GM12878 (cell line): ENCODE measurements at regions not wholly inside any gene's neighbourhood (a gene's known extent, or its start where the extent isn't known, plus 50 kb on each side); places are given as distances from the start of the nearest gene placed in this dataset.

ENCODE experiments used
- ATAC-seq: fragments of 200-7000 bp; cut with Tn5 transposase; 3 replicates; pipeline ENCODE4 v1.9.1; 2020; ENCODE audit warnings: mild to moderate bottlenecking, moderate library complexity
- BruUV-seq: library from RNA; stranded (reverse); fragments of 400-500 nt; replicated peaks from 2 replicates; lab custom pipeline; 2021; lab: Mats Ljungman, UMichigan
- CTCF ChIA-PET: fragments of 300-600 bp; sonication (Branson Sonifier 250); formaldehyde crosslinking; extraction: SDS; loops from one replicate; lab custom pipeline; 2021; ENCODE audit warnings: inconsistent platforms; lab: Yijun Ruan, JAX
- POLR2A ChIA-PET: fragments of 350-600 bp; formaldehyde crosslinking; extraction: SDS; loops from one replicate; lab custom pipeline; 2021; ENCODE audit warnings: inconsistent platforms; lab: Charles Lee
- RAD21 ChIA-PET: fragments of 300-600 bp; sonication (Branson Sonifier 250); formaldehyde crosslinking; loops from one replicate; lab custom pipeline; 2023; ENCODE audit warnings: antibody characterized with exemption; ENCODE audit not compliant: unreplicated experiment; lab: Charles Lee
- SMC1A ChIA-PET: fragments of 300-600 bp; sonication (Branson Sonifier 250); formaldehyde crosslinking; loops from one replicate; lab custom pipeline; 2023; ENCODE audit not compliant: unreplicated experiment, uncharacterized antibody; lab: Charles Lee
- DNase-seq: peaks from one replicate; pipeline ENCODE4 v3.0.0-alpha.2; 2011; ENCODE audit warnings: low read depth, low spot score
- FAIRE-seq: peaks from 3 replicates; lab custom pipeline; 2011; peaks lifted over from hg19 to GRCh38; lab: Jason Lieb, UNC
- H2AFZ ChIP-seq: 2 replicates; pipeline ENCODE4 v1.6.0; 2011; ENCODE audit warnings: low read depth, low read length, control low read depth; ENCODE audit not compliant: control insufficient read depth
- H3K27ac ChIP-seq: 2 replicates; pipeline ENCODE4 v1.5.1; 2011; ENCODE audit warnings: control low read depth; ENCODE audit not compliant: control insufficient read depth, insufficient read depth
- H3K27me3 ChIP-seq, 2 experiments: replicated peaks in 1 of 2; 2 replicates each; pipeline versions ENCODE4 v1.6.0 to v1.6.1; 2011; ENCODE audit warnings: low read length in 1 of 2; ENCODE audit not compliant: control insufficient read depth in 2 of 2, insufficient read depth in 2 of 2
- H3K36me3 ChIP-seq, 2 experiments: 2 replicates each; pipeline ENCODE4 v1.5.1; 2011; ENCODE audit warnings: low read length in 1 of 2; ENCODE audit not compliant: control insufficient read depth in 2 of 2, insufficient read depth in 2 of 2
- H3K4me1 ChIP-seq: 2 replicates; pipeline ENCODE4 v1.6.1; 2011; ENCODE audit warnings: mild to moderate bottlenecking, low read length, moderate library complexity, mixed read lengths; ENCODE audit not compliant: control insufficient read depth, insufficient read depth
- H3K4me2 ChIP-seq: 2 replicates; pipeline ENCODE4 v1.6.0; 2011; ENCODE audit warnings: control low read depth; ENCODE audit not compliant: control insufficient read depth, insufficient read depth
- H3K4me3 ChIP-seq: fragments of 200-600 bp; sonication (generic); 2 replicates; pipeline ENCODE4 v1.5.1; 2016
- H3K79me2 ChIP-seq: 2 replicates; pipeline ENCODE4 v1.6.0; 2011; ENCODE audit warnings: low read length; ENCODE audit not compliant: control insufficient read depth, insufficient read depth
- H3K9ac ChIP-seq: 2 replicates; pipeline ENCODE4 v1.8.0; 2011; ENCODE audit warnings: low read length, control low read depth, mixed read lengths; ENCODE audit not compliant: control insufficient read depth, insufficient read depth
- H3K9me3 ChIP-seq: replicated peaks from 3 replicates; pipeline ENCODE4 v1.5.1; 2011; ENCODE audit warnings: mild to moderate bottlenecking, low read length; ENCODE audit not compliant: control insufficient read depth, insufficient read depth
- H4K20me1 ChIP-seq: 2 replicates; pipeline ENCODE4 v1.6.0; 2011; ENCODE audit not compliant: control insufficient read depth, insufficient read depth
- CEBPB ChIP-seq, 2 experiments: fragments of 150-350 bp in 1 of 2; IDR thresholded peaks; 2 replicates each; pipeline ENCODE4 v1.6.1; 2012 to 2014; ENCODE audit warnings: low read depth in 2 of 2, low read length in 2 of 2, borderline replicate concordance in 1 of 2, inconsistent platforms in 1 of 2
- CHD2 ChIP-seq: IDR thresholded peaks from 2 replicates; pipeline ENCODE4 v1.6.1; 2011; ENCODE audit warnings: low read depth, low read length, improper control_type of control experiment, borderline replicate concordance
- ETV6 ChIP-seq, 2 experiments: fragments of 450-650 bp in 1 of 2; IDR thresholded peaks in 1 of 2; conservative IDR thresholded peaks in 1 of 2; 2 replicates each; pipeline ENCODE4 v1.6.1; 2014; ENCODE audit warnings: antibody characterized with exemption in 1 of 2, borderline replicate concordance in 1 of 2, low read depth in 1 of 2, mild to moderate bottlenecking in 1 of 2, moderate library complexity in 1 of 2
- GABPA ChIP-seq: IDR thresholded peaks from 2 replicates; pipeline ENCODE4 v1.6.1; 2014; ENCODE audit warnings: antibody characterized with exemption, low read depth, mild to moderate bottlenecking, inconsistent platforms
- NR2F1 ChIP-seq: fragments of 450-650 bp; conservative IDR thresholded peaks from 2 replicates; pipeline ENCODE4 v1.6.1; 2017; ENCODE audit warnings: mild to moderate bottlenecking
- RAD21 ChIP-seq: IDR thresholded peaks from 2 replicates; pipeline ENCODE4 v1.6.1; 2011; ENCODE audit warnings: mild to moderate bottlenecking, low read depth, low read length, moderate library complexity; ENCODE audit not compliant: insufficient read depth
- RAD51 ChIP-seq: fragments of 450-650 bp; IDR thresholded peaks from 2 replicates; pipeline ENCODE4 v1.6.1; 2016; ENCODE audit warnings: moderate library complexity, mild to moderate bottlenecking, inconsistent platforms
- RELA ChIP-seq: fragments of 450-650 bp; IDR thresholded peaks from 2 replicates; pipeline ENCODE4 v1.8.0; 2014; ENCODE audit warnings: borderline replicate concordance; ENCODE audit not compliant: partially characterized antibody
- TCF7 ChIP-seq: IDR thresholded peaks from 2 replicates; pipeline ENCODE4 v1.6.1; 2014; ENCODE audit warnings: antibody characterized with exemption, borderline replicate concordance
- ZBED1 ChIP-seq: IDR thresholded peaks from 2 replicates; pipeline ENCODE4 v1.6.1; 2016; ENCODE audit warnings: borderline replicate concordance
- ZNF217 ChIP-seq: fragments of 450-650 bp; IDR thresholded peaks from 2 replicates; pipeline ENCODE4 v1.6.1; 2017; ENCODE audit warnings: antibody characterized with exemption, mild to moderate bottlenecking
- WGBS: methylation state at CpG from one replicate; pipeline ENCODE4 v1.1.6; 2016; ENCODE audit warnings: low lambda C conversion rate; ENCODE audit not compliant: insufficient replicate concordance, insufficient coverage; ENCODE audit errors: missing lambda C conversion rate; 5-methylcytosine and 5-hydroxymethylcytosine counted together
- in situ Hi-C: fragments of 300-500 bp; cut with MboI; formaldehyde crosslinking; loops from 9 replicates; pipeline ENCODE4 v1.14.3; 2018; ENCODE audit warnings: mixed read lengths
- intact Hi-C: fragments of 100-400 bp; cut with micrococcal nuclease; formaldehyde crosslinking; loops from one replicate; pipeline ENCODE4 v1.14.2; 2022; ENCODE audit not compliant: unreplicated experiment
- TF ChIP-seq, protein P1 (sequence below): IDR thresholded peaks from 2 replicates; pipeline ENCODE4 v1.6.1; 2012; ENCODE audit warnings: mild to moderate bottlenecking, low read depth, low read length
- TF ChIP-seq, protein P2 (sequence below): fragments of 150-350 bp; IDR thresholded peaks from 2 replicates; pipeline ENCODE4 v1.6.1; 2014; ENCODE audit warnings: mild to moderate bottlenecking, low read depth, low read length

DNA sequence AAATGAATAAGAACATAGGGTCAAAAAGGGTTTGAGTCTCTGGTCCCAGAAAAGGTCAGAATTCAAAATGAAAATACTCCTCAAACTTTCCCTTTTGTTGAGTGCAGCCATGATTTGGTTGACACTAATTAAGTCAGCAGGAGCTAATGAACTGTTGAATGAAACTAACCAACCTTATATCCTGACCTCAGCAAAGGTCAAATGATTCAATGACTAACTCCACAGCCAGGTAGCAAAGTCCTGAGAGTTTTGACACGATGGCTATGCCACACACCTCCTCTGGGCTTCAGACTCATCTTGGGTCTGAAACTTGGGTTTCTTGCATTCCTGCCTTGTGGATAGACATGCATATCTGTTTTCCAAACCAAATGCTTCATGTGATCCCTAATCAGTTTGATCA lies 172.3 kb downstream of the INO80D start:
- Histone ChIP-seq H4K20me1 (no peaks in the 10 kb centered on the region), H3K79me2 (no peaks in the 10 kb centered on the region), H2AFZ (no peak overlapping the region), H3K4me3 (no peak overlapping the region), H3K9ac (no peak overlapping the region), H3K27me3 (no peaks in the 10 kb centered on the region; a peak in 1 of 4 replicates), H3K9me3 (no peaks in the 10 kb centered on the region; the same call in 2 of the 3 replicates), H3K27ac (no peak overlapping the region), H3K4me2 (no peak overlapping the region), H3K4me1 (no peaks in the 10 kb centered on the region), H3K36me3 (no peaks in the 10 kb centered on the region)
- DNase-seq: no peak
- POLR2A ChIA-PET: no interaction called here
- BruUV-seq: no TSS peak
- intact Hi-C loops (no loop called here), in situ Hi-C loops (no loop called here)
- CTCF ChIA-PET: interaction anchor here (2.1 kb wide), 1 partner anchor 12 kb away, joined by 4 read pairs; no protein-coding TSS in a partner anchor
- FAIRE-seq: no peak
- peak; percentile 29; the same call in 2 of the 3 replicates for ATAC-seq
- SMC1A ChIA-PET: no interaction called here
- TF ChIP-seq NR2F1: peak; percentile 55; the same call in 1 of the 2 replicates
- TF ChIP-seq, protein P1, sequence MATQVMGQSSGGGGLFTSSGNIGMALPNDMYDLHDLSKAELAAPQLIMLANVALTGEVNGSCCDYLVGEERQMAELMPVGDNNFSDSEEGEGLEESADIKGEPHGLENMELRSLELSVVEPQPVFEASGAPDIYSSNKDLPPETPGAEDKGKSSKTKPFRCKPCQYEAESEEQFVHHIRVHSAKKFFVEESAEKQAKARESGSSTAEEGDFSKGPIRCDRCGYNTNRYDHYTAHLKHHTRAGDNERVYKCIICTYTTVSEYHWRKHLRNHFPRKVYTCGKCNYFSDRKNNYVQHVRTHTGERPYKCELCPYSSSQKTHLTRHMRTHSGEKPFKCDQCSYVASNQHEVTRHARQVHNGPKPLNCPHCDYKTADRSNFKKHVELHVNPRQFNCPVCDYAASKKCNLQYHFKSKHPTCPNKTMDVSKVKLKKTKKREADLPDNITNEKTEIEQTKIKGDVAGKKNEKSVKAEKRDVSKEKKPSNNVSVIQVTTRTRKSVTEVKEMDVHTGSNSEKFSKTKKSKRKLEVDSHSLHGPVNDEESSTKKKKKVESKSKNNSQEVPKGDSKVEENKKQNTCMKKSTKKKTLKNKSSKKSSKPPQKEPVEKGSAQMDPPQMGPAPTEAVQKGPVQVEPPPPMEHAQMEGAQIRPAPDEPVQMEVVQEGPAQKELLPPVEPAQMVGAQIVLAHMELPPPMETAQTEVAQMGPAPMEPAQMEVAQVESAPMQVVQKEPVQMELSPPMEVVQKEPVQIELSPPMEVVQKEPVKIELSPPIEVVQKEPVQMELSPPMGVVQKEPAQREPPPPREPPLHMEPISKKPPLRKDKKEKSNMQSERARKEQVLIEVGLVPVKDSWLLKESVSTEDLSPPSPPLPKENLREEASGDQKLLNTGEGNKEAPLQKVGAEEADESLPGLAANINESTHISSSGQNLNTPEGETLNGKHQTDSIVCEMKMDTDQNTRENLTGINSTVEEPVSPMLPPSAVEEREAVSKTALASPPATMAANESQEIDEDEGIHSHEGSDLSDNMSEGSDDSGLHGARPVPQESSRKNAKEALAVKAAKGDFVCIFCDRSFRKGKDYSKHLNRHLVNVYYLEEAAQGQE: no peak
- no peak for TF ChIP-seq TCF7
- RAD21 ChIA-PET: no interaction called here
- 0% methylated on average over 1 of the region's 1 CpG for WGBS

DNA sequence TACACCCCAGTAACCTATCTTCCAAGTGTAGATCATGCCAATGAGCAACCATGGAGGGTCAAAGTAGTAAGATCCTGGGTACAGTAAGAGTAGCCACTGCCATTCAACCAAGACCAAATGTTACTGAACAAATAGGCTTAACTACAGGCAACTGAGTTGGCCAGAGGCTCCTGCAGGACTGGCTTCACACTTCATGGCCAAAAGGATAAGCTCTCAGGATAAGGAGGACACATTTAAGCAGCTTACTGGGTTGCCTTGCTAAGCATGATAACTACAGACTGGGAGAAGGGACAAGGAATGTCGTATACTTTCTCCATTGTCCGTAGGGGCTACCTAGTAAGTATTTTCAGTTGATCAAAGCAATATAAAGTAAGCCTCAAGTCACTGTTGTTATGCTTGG lies 174.7 kb downstream of the INO80D start:
- 70% methylated on average over 2 of the region's 2 CpGs for WGBS
- Histone ChIP-seq H3K27me3 (no peaks in the 10 kb centered on the region; a peak in 1 of 4 replicates), H3K27ac (no peak overlapping the region), H2AFZ (no peak overlapping the region), H3K4me3 (no peak overlapping the region), H4K20me1 (no peaks in the 10 kb centered on the region), H3K4me2 (no peak overlapping the region), H3K9me3 (no peaks in the 10 kb centered on the region), H3K36me3 (no peaks in the 10 kb centered on the region), H3K9ac (no peak overlapping the region), H3K4me1 (no peaks in the 10 kb centered on the region), H3K79me2 (no peaks in the 10 kb centered on the region)
- intact Hi-C loops (no loop called here), in situ Hi-C loops (no loop called here)
- no peak for FAIRE-seq
- no TSS peak for BruUV-seq
- DNase-seq: no peak
- ChIA-PET SMC1A (interaction anchor here (1.3 kb wide), 1 partner anchor 53 kb away, joined by 4 read pairs; no protein-coding TSS in a partner anchor), CTCF (interaction anchor here (1.1 kb wide), 1 partner anchor 15 kb away, joined by 4 read pairs; no protein-coding TSS in a partner anchor), RAD21 (no interaction called here), POLR2A (no interaction called here)
- ATAC-seq: no peak
- TF ChIP-seq GABPA (no peak), ETV6 (conservative IDR thresholded peaks at IDR 0.05 in 1 of 2, IDR thresholded peaks at IDR 0.05 in 1 of 2; ENCODE audit: borderline replicate concordance in 1 of 2, low read depth in 1 of 2) (no peak), RELA (no peak), ZBED1 (no peak), CEBPB (IDR thresholded peaks at IDR 0.05; ENCODE audit: borderline replicate concordance in 1 of 2, low read depth in 2 of 2, low read length in 2 of 2) (no peak), RAD51 (no peak), RAD21 (no peak), ZNF217 (no peak), CHD2 (no peak)
- TF ChIP-seq, protein P2, sequence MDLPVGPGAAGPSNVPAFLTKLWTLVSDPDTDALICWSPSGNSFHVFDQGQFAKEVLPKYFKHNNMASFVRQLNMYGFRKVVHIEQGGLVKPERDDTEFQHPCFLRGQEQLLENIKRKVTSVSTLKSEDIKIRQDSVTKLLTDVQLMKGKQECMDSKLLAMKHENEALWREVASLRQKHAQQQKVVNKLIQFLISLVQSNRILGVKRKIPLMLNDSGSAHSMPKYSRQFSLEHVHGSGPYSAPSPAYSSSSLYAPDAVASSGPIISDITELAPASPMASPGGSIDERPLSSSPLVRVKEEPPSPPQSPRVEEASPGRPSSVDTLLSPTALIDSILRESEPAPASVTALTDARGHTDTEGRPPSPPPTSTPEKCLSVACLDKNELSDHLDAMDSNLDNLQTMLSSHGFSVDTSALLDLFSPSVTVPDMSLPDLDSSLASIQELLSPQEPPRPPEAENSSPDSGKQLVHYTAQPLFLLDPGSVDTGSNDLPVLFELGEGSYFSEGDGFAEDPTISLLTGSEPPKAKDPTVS: no peak
